ENCODE measurements at regions not wholly inside any gene's neighbourhood (a gene's known extent, or its start where the extent isn't known, plus 50 kb on each side); places are given as distances from the start of the nearest gene placed in this dataset.
"Not testable (repeated sequence)": the region's sequence is repeated elsewhere in the genome, so short reads cannot be mapped to it uniquely, and the experiment has no call there.

DNA sequence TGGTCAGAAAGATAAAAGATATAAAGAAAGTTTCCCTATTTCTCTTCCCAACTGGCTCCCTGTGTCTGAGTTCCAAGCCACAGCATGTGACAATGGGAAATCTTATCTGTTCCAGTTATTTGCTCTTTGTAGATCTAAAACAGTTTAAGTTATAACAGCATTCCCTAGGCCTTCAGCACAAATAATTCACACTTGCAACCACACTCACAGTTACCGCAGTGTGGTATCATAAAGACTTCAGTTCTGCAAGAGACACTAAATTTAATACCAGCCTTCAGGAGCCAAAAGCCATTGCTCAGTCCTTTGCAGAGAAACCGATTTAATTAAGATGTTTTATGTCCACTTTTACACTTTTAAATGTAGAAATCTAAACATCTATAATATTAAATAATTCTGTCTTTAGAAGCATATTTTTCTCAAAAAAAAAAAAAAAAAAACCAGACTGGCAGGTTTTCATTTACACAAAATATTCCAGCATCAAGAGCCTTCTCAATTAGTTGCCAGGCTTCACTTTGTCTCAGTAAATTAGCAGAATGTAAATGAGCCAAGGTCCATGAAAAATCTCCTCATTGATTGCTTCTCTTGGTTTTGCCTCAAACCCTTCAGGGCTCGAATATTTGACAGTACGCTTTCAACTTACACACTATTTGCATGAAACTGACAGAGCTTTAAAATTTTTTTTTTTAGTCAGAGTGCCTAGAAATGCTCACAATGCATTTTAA lies 300.0 kb upstream of the DDI1 start:
- no peak for DNase-seq

DNA sequence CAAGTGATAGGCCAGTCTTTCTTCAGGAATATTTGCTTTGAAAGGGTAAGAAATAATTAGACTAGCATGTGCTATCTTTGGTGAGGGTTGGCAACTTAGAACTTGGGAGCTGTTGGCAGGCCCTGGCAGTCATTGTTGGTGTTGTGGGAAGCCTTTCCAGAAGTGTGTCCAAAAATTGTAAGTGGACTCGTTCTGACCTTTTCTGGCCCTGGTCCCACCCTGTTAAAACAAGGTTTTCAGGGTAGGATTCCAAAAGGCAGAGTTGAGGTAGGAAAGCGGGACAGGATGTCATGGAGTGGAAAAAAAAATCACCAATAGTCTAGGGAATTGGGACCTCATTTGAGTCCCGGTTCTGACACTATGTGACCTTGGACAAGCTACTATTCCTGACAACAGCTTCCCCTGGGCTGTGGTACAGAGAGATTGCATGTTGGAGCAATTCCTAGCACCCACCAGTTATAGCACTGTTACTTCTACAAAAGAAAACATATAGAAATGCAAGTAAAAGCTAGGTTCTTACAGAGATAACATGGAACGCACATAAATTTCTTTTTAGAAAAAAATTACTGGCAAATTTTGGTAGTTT lies 299.3 kb upstream of the DDI1 start:
- no peak for DNase-seq

DNA sequence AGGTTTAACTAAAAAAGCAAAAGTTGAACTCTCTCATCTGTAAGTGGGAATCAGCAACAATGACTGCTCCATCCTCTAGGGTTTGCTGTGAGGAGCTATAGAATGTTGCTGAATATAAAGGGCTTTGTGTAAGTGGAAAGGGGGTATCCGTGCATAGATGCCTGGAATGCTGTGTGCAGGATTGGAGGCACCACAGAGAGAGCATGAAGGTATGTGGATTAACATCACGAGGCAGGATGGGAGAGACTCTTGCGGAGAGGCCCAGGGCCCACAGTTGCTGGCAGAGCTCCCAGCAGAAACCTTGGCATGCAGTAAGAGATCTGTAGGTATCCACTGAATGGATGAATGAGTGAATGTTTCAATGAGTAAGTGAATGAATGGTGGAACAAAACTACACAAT lies 298.7 kb upstream of the DDI1 start:
- DNase-seq, result no peak

DNA sequence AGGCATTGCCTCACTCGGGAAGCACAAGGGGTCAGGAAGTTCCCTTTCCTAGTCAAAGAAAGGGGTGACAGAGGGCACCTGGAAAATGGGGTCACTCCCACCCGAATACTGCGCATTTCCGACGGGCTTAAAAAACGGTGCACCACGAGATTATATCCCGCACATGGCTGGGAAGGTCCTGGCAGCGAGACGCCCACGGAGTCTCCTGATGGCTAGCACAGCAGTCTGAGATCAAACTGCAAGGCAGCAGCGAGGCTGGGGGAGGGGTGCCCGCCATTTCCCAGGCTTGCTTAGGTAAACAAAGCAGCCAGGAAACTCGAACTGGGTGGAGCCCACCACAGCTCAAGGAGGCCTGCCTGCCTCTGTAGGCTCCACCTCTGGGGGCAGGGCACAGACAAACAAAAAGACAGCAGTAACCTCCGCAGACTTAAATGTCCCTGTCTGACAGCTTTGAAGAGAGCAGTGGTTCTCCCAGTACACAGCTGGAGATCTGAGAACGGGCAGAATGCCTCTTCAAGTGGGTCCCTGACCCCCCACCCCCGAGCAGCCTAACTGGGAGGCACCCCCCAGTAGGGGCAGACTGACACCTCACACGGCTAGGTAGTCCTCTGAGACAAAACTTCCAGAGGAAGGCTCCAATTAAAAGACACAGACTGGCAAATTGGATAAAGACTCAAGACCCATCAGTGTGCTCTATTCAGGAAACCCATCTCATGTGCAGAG lies 297.2 kb upstream of the DDI1 start:
- not testable (repeated sequence) for DNase-seq

DNA sequence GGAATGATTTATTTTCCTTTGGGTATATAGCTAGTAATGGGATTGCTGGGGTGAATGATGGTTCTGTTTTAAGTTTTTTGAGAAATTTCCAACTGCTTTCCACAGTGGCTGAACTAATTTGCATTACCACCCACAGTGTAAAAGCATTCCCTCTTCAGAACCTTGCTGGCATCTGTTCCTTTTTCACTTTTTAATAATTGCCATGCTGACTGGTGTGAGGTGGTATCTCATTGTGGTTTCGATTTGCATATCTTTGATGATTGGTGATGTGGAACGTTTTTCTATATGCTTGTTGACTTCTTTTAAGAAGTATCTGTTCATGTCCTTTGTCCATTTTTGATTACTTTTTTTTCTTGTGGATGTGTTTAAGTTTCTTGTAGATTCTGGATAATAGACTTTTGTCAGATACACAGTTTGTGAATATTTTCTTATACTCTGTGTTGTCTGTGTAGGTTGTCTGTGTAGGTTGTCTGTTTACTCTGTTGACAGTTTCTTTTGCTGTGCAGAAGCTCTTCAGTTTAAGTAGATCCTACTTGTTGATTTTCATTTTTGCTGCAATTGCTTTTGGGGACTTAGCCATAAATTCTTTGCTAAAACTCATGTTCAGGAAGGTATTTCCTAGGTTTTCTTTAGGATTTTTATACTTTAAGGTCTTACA lies 291.8 kb upstream of the DDI1 start:
- DNase-seq, result no peak

DNA sequence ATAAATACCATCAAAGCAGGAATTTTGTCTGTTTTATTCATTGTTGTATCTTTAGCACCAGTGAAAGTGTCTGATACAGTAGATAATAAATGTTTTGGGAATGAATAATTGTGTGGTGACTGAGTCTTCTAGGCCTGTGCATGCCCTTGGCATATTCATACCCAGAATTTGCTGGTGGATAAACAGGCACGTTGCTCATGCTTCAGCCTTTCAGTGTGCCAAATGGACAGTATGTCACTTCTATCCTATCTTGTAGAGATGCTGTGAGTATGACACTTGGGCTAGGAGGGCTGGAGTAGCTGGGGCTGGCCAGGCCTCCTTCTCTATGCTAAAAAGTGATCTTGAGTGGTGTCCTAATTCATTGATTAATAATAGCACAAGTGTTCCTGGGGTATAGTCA lies 287.3 kb upstream of the DDI1 start:
- DNase-seq, result no peak

DNA sequence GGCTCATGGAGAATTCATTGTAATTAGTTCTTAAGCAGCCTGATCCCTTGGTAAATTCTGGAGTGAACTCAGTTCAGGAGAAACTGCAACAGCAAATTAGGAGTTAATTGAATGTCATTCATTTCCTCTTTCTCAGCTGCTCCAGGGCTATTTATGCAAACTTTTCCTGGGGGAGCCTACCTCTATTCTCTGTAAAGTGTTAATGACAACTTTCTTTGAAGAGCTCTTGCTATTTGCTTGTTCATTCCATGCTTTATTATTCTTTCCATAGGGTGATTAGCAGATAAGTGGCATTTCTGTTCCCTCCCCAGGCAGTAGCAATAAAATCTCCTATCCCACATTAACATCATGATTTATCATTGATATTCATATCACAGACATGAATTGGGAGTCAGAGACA lies 267.6 kb upstream of the DDI1 start:
- DNase-seq, result no peak

DNA sequence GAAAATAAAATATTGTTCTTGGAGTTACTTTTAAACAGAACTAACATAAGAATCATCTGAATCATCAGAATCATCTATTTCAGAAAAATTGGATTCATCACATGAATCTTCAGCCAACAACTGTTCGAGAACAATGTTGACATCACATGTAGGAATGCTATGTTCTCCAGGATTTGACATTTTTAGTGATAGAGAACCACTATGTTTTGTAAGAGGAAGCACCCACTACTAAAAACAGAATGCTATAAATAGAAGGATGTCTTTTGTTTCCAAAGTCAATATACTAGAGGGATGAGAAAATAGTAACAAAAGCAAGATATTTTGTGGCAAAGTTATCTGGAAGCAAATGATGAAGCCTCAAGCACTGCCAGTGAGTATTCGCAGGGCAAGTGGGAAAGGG lies 263.4 kb upstream of the DDI1 start:
- no peak for DNase-seq

DNA sequence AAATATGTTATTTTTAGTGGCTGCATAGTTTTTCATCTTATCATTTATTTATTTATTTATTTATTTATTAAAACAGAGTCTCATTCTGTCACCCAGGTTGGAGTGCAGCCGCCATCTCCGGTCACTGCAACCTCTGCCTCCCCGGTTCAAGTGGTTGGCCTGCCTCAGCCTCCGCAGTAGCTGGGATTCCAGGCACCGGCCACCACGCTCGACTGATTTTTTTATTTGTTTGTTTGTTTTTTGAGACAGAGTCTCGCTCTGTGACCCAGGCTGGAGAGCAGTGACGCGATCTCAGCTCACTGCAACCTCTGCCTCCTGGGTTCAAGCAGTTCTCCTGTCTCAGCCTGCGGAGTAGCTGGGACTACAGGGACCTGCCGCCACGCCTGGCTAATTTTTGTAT lies 262.9 kb upstream of the DDI1 start:
- DNase-seq, result no peak

DNA sequence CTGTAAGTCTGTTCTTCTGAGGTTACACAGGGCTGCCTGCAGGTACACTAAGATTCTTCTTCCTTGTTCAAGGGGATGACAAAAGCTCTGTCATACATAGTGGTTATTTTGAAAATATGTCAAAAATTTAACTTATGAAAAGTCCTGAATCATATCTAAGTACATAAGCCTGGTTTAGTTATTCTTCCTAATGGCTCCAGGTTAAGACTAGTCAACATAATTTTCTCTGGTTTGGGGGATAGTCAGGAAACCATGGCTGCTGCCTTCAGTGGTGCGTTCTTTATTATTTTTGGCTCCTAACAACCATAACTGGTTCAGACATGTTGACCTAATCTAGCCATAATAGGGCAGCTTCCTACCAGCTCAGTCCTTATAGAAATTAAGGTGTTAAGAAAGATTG lies 257.4 kb upstream of the DDI1 start:
- no peak for DNase-seq

DNA sequence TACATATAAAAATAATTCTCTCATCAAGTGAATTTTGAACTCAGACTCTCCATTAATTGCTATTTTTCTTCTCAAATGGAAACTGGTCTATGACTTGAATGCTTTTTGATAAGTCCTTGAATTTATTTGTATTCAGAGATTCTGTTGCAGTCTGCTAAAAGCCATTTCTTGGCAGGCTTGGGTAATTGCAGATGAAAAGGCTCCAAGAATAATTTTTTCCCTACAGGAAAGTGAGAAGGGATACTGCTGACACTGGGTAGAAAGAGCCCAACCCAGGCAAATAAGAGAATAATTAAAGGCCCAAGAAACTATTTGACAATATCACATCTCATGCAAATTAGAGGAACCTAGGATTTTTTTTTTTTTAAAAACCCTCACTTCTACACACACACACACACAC lies 246.5 kb upstream of the DDI1 start:
- no peak for DNase-seq

DNA sequence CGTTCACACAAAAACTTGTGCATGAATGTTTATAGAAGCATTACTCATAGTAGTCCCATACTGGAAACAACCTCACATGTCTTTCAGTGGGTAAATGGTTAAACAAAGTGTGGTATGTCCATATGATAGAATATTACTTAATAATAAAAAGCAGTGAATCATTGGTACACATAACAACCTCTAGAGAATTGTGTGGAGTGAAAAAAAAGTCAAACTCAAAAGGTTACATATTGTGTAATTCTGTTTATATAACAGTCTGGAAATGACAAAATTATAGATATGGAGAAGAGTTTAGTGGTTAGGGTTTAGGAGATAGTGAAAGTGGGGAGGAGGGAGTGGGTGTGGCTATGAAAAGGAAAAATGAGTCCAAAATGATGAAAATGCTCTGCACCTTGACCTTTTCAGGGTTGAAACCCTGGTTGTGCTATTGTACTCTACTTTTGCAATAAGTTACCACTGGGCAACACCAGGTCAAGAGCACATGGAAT lies 243.4 kb upstream of the DDI1 start:
- no peak for DNase-seq

DNA sequence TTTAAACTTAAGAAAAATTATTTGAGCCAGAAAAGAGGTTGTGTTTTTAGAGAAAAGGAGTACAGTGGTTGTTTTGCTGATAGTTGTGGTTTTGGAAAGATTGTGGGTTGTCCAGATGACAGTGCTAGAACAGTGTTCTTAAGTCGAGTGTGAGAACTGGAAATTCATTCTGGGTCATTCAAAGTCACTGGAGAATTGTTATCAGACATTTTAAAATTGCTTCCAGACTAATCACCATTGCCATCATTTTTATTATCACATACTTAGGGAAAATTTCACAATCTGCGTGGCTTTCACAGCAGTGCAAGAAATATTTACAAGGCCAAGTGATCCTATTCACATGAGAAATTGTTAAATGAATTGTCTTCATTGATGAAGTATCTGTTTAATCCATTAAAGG lies 242.2 kb upstream of the DDI1 start:
- DNase-seq, result no peak

DNA sequence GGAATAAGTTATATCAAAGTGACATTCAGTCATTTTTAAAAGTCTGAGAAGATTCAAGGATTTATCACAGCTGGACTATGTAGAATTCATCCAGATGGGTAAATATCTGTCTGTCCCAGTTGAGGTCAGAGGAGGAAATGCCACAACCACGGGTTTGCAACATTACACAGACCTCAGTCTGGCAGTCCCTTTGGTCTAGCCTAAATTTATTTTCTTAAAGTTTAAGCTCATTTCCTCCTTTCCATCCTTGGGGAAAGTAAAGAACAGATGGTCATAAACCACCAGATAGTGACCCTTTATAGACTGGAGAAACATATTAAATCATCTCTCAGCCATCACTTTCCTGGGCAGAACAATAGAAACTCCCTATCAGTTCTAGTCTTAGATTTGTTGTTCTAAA lies 238.4 kb upstream of the DDI1 start:
- DNase-seq, result no peak

DNA sequence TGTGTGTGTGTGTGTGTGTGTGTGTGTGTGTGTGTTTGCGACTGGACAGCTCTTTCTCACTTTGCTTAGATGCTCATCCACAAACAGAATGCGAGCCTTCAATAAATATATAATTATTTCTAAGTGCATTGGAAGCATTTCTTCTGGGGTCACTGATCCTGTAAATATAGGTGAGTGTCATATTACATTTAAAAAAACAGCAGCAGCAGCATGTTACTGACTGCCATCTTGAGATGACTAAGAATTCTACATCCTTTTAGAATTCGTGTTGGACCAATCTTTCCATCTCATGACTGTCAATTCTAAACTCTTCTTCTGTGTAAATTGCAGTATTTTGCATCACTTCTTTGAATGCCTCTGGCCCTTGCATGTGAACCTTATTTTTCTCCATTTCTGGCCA lies 238.0 kb upstream of the DDI1 start:
- no peak for DNase-seq

DNA sequence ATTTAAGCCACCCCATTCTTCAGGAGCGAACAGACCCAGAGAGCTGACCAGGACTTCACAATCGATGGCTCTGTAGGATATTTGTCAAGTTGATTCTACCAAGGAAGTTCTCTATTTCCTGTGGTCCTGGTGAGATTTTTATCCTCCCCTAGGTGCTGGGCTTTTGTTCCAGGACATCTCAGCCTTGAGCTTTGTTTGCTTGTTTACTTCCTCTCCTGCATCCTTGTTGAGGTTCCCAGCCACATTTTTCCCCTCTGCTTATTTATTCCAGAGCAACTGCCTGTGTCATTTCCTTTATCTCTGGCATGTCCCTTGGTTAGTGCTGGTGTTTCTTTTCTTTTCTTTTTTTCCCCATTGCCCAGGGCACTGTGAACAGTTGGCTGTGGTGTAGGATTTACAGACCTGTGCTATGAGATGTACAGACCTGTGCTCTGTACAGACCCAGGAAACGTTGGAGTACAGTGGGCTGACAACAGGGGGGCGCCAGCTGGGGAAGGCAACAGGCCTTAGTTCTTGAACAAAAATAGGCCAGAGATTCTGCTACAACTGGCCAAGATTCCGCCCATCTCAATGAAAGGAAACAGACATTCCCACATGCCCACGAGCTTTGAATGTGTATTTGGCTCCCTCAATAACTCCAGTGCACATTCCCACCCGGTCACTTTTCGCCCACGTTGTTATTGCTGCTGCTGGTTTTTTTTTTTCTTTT lies 235.9 kb upstream of the DDI1 start:
- DNase-seq, result no peak

DNA sequence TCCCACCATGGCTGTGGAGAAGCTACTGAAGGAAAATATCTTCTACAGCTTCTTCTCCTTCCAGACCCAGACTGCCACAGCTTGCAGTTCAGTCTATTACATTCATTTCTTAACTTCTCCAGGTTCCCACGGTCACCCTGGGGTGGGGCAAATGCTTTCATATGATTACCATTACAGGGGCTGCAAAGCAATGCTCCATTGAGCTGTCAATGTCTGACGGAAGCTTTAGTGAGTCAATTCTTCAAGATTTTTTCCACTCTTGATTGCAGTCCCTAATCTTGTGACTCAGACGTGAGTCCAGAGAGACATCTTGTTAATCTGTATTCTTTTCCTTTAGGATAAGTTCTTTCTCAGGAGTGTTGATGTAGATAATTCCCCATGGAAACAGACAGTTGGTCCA lies 233.4 kb upstream of the DDI1 start:
- DNase-seq, result no peak

DNA sequence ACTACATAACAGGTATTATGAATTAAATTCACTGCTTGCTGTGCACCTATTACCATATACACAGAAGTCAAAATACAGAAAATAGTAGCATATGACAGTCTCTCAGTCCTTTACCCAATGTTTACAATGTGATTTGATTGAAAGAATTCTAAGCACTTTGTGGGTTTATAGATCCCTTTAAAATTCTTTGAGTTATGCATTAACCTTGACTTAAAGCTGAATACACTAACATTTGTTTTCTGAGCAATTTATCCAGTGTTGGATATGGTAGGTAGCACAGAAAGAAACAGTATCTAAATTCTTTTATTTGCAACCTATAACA lies 230.8 kb upstream of the DDI1 start:
- DNase-seq, result no peak

DNA sequence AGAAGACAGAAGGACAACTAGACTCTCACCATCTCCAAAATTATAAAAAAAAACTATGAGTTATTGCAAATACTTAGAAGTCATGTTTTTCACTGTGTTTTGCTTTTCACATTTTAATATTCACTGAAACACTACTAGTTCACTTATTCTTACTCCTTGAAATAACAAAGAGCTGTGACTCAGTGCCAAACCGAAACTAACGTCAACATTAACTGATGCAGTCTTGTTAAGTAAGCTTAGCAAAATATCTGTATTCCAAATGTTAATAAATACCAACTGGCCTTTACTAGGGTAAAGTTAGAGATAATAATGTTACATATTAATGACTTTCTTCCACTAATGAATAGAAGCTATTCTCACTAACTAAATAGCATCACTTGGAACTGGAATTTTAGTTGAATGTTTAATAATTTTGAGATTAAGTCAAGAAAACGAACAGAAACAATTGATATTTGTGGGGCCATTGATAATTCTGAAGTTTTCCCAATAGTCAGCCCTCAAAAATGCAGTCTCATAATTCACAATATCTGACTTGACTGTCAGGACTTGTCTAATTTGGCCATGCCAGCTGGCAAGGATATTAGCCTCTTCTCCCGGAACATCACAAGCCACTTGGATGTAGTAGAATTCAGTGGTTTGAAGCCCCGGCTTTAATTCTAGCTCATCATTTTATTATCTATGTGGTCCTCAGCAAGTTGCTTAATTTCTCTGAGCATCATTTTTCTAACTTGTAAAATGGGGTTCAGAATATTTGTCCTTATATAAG lies 230.1 kb upstream of the DDI1 start:
- no peak for DNase-seq

DNA sequence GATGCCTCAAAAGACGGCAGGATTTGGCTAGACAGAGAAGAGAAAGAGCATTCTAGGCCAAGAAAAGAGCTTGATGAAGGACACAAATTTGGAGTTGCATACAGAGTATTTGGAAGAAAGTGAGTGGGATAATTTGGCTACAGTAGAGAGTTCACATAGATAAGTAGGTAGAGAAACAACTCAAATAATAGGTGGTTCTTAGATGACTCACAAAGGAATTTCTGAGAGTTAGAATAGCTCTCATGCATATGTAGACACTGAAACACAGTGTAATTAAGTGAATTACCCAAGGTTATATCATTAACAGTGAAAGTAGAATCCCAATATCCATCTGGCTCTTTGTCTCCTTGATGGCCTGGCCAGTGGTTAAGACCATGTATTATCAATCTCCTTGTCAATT lies 228.6 kb upstream of the DDI1 start:
- DNase-seq, result no peak

DNA sequence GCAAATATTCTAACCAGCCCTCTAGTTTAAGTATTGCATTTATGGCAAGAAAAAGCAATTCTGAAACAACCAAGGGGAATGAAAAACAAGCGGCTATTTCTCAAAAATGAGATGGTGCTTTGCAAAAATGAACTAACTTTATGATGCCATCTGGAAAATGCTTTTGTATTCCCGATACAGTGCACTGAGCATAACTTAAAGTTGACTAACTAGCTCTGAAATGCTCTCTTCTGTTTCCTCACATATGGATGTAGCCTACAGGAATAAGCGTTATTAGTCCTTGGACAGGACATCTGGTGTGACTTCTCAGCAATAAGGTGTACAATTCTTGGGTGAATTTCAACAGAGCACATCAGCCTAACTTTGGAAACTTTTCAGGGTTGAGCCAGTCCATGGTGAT lies 228.2 kb upstream of the DDI1 start:
- no peak for DNase-seq

DNA sequence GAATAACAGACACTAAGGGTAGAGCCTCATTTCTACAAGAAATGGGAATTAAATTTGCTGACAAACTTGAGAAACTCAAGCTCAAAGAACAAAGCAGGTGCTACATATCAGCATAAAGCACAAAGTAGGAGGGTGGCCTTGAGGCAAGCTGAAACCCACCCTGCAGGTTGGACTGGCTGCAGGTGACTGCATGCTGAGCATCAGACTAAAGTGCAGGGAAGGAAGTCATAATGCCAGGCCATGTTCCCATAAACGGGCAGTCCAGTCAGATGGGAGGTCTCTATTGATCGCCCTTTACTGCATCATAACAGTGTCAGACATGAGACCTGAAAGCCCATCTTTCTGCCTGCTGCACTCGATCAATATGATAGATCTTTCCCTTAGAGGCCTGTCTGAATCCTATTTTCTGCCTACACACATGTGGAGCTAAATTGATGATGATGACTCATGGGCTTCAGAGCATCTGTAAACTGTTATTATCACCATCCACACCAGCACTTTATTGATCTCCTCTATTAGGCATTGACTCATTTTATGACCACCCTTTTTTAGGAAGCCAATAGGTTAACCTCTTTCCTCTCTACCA lies 224.5 kb upstream of the DDI1 start:
- DNase-seq, result no peak

Data from NCI-H2029 treated with DMSO at 0.1 percent for 48 hours (cell line).